GM18951 (cell line): ENCODE measurements at regions not wholly inside any gene's neighbourhood (a gene's known extent, or its start where the extent isn't known, plus 50 kb on each side); places are given as distances from the start of the nearest gene placed in this dataset.

Experiments
- POLR2A ChIP-seq: IDR thresholded peaks from 4 replicates; pipeline ENCODE4 v1.6.1; 2011; ENCODE audit warnings: mild to moderate bottlenecking; ENCODE audit not compliant: insufficient read length, insufficient read depth; ENCODE audit errors: extremely low read depth
- in situ Hi-C: fragments of 300-500 bp; cut with MboI; formaldehyde crosslinking; loops from one replicate; pipeline ENCODE4 v1.12.0; 2022; ENCODE audit warnings: low sequenced_read_pairs, mixed read lengths, inconsistent platforms; ENCODE audit not compliant: unreplicated experiment

DNA sequence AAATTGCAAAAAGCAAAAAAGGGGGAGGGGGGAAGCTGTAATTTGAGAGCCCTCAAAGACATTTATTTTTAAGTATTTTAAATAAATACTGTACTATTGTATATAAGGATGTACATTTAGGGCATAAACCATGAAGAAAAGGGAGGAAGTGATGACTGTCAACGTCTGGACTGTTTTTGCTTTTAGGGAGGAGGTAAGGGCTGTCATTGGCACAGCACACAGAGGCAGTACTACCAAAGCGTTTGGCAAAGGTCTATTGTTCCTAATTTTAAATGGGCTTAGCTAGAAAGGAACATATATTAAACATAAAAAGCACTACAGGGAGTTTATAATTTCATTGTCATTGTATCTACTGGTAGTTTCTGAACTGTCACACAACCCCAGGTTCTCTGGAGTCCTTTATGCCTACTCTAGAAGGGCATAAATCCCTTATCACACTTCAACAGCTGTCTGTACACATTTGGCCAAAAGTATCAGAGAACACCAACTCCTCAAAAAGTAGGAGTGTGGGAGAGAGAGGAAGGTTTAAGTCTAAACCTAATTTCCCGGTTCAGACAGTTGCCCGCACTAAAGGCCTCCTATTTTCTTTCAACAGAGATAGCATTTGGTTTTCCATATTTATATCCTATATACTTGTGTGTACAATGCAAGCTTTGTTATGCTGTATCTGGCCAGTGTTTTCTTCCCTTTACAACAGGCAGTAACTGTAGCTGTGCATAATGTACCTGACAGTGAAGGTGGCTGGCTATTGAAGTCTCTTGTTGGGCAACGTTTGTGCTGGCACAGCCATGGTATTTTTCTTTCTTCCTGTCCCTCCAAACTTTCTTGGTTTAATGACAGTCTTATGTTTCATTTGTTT, 406.2 kb downstream of the KLF5 start:
- in situ Hi-C loops = no loop called here
- TF ChIP-seq POLR2A = no peak

GRCh38 chr13:73462241-73462640, 403.4 kb downstream of the KLF5 start:
- no peak for TF ChIP-seq POLR2A
- in situ Hi-C loops = no loop called here

DNA sequence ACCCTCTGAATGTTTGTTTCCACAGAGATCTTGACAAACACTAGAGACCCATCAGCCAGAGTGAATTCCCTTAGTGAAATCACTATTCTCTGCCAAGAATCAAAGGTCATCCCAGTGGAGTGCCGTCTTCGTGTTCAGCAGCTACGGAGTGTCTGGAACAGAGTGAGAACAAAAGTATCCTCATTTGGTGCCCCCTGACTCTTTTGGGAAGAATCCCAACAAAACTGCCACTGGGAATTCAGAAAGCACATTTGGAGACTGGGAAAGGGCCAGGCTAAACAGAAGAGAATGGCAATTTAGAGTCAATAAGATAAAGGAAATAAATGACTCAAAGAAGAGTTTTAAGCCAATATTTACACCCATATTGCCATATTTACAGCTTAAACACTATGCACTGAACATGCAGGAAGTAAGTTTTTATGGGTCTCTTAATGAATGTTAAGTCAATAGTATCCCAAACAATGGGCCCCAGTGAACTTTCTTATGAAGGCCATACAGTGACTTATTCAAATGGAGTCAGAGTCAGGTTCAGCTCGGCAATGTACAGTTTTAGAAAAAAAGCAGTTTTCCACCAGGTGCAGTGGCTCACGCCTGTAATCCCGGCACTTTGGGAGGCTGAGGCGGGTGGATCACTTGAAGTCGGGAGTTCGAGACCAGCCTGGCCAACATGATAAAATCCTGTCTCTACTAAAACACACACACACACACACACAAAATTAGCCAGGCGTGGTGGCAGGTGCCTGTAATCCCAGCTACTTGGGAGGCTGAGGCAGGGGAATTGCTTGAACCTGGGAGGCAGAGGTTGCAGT, 392.6 kb downstream of the KLF5 start:
- in situ Hi-C loops = no loop called here
- no peak for TF ChIP-seq POLR2A

DNA sequence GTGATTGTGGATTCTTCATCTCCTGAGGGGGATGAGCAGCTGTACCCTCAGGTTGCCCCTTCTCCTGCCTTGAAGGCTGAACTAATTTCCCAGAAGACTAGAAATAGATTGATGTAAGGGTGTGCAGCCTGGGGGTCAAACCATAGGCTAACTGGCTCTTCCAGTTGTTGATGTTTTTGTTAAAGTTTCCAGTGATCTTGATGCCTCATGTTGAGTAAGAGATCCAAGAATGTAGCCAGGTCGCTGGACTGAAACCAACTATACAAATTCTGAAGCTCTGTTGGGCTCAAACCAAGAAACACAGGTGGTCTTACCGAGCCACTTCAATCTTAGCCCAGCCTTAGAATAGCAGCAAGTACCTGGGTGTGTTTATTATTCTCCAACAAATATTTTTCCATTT, 391.8 kb downstream of the KLF5 start:
- in situ Hi-C loops = no loop called here
- TF ChIP-seq POLR2A = no peak

DNA sequence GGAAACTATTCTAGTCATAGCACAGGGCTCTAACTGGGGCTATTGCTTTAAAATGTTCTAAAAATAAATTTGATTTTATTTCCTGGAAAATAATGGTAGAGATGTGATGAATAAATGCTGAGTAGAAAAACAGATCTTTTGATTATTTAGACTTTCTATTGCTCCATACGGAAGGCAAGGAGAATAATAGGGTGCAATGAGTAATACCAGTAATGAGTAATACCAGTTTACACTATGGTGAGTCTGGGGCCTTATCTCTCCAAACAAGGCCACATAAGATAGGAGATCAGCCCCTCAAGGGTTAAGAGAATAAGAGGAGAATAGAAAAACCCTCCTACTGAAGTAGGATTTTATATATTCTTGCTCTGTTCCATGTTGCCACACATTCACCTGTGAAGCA, 390.4 kb downstream of the KLF5 start:
- TF ChIP-seq POLR2A = no peak
- in situ Hi-C loops = no loop called here

DNA sequence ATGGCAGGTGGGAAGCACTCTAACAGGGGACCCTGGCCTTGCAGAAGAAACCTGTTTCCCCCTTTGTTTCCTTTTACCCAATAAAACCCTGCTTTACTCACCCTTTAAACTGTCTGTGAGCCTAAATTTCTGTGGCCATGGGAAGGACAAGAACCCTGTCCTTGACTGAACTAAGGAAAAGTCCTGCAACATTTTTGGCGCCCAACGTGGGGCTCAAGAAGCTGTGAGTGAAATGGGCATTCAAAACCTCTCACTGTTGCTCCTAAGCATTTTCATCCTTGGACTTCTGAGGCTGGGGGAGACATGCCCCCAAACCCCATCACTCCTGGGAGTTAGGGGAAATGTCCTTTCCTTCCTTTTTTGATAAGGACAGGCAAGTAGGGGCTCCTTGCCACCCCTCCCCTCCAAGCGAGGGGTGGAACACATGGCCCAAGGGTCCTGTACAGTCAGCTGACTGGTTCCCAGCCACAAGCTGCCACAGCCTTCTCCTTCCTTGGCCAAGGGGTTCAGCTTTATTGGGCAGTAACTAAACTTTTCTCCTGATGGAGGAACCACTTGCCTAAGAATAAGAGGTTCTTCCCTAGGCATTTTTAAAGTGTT, 381.6 kb downstream of the KLF5 start:
- no peak for TF ChIP-seq POLR2A

GRCh38 chr13:73433890-73434289, 375.1 kb downstream of the KLF5 start:
- in situ Hi-C loops = no loop called here

More for the DNA sequence above, 381.6 kb downstream of the KLF5 start:
- in situ Hi-C loops = no loop called here

DNA sequence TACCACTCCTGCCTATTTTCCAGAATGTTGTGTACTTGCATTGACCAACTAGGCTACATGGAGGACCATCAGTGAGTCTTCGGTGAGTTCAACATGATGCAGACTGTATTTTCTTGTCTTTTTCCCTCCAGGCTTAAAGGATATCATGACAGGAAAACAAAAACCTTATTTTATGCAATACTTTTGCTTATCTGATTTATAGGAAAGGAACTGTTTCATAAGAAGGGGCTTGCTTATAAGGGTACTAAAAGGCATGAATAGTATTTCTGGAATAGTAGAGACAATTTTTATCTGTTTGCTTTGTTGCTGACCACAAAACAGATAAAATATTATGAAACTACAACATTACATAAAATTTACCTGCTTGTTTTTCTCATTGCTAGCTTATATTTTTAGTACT, 374.7 kb downstream of the KLF5 start:
- in situ Hi-C loops = no loop called here
- no peak for TF ChIP-seq POLR2A

More at GRCh38 chr13:73433890-73434289, 375.1 kb downstream of the KLF5 start:
- TF ChIP-seq POLR2A = no peak

DNA sequence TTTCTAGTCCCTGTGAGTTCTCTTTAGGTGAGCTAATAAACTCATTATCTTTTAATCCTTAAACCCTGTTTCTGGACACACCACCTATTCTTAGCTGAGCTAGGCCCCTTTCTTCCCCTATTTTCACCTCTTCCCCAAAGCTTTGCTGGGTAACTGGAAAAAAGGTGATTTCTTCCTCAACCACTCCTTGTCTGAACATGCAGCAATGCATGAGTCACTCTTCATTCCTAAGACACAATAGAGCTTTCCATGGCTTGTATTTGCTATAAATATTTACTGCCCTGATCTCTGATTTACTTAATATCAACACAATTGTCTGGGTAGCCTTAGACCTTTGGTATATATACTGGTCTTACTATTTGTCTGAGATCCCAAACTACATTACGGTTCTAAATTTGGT, 370.9 kb downstream of the KLF5 start:
- TF ChIP-seq POLR2A = no peak
- in situ Hi-C loops = no loop called here

DNA sequence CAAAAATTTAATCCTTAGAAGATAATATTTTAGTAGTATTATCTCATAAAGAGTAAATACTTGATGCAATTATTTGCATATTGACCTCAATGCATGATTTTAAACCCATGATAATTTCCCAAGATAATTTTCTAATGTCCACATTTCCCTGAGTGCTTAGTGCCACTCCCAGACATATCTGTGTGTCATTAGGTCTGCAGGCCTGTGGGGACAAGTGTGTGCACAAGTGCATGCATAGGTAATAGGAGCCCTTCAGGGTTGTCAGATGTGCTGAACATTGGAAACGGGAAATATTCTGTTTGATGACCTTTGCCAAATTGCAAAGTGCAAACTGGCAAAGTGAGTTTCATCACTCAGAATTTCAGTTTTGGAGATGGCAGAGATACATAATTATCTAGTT, 369.9 kb downstream of the KLF5 start:
- in situ Hi-C loops = no loop called here

GRCh38 chr13:73428137-73428536, 369.3 kb downstream of the KLF5 start:
- no peak for TF ChIP-seq POLR2A
- in situ Hi-C loops = no loop called here

More for the DNA sequence above, 369.9 kb downstream of the KLF5 start:
- TF ChIP-seq POLR2A = no peak

DNA sequence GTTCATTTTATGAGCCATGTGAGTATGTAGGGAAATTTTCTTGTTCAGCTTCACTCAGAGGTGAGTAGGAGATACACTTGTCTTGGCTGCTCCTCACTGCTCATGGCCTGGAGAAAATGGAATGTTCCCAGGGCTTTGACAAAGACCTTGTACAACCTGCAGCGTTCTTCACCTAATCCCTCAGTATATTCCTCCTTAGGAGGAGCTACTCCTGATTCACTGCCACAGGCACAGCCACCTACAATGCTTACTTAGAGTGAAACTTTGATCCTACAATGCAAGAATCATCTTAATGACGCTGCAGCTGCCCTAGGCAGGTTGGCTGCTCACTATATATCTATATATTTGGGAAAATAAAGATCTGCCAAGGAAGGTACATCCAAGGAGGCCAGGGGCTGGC, 364.2 kb downstream of the KLF5 start:
- in situ Hi-C loops = loop anchor here (25.0 kb wide), 1 partner anchor 586 kb away; no protein-coding TSS in a partner anchor
- no peak for TF ChIP-seq POLR2A

DNA sequence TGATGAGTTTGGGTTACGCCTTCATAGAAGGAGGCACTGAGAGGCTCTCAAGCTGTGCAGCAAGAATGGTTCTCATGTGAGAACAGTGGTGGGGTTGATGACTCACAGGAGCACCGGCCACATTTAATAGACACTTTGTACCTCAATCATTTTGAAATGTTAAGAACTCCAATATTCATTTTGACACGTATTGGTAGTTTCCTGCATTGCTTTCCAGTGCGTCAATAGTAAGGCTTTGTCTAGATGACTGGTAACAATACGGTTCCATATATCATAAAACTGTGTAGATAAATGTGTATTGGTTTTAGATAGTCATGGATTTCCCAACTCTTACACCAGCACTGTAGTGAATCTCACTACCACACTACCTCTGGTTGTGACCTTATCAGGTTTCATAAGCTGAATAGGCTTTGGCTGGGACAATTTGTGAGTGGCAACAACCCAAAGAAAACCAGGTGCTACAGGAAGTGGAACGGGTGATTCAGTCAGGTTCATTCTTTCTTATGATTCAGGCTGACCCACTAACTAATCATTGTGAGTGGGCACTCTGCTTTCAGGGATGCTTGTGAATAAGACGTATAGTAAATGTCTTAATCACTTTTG, 362.6 kb downstream of the KLF5 start:
- in situ Hi-C loops = loop anchor here (25.0 kb wide), 1 partner anchor 584 kb away; no protein-coding TSS in a partner anchor
- no peak for TF ChIP-seq POLR2A
